IPS-NIHi7 (cell line): ENCODE measurements at regions not wholly inside any gene's neighbourhood (a gene's known extent, or its start where the extent isn't known, plus 50 kb on each side); places are given as distances from the start of the nearest gene placed in this dataset.
"Not testable (repeated sequence)": the region's sequence is repeated elsewhere in the genome, so short reads cannot be mapped to it uniquely, and the experiment has no call there.

Experiments
- DNase-seq: peaks from one replicate; pipeline ENCODE4 v3.0.0; 2012; ENCODE audit warnings: mixed read lengths; ENCODE audit errors: extremely low spot score

DNA sequence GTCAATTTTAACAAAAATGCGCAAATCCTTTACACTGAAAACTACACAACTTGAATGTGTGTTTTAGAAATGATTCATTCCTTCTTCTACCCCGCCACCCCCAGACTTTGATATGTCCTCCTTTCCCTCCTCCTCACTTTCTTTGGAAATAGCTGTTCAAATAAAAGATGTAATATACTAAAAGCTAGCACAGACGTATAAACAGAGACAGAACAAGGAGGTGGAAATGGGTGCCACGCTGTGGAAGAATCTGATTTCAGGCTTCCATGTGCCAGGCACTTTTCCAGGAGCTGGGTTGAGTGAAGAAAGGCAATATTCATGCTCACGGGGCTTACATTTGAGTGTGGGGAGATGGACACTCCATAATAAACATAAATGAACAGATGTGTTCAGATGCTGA is 246.6 kb downstream of the ZNF92 start:
- DNase-seq, result not testable (repeated sequence)

DNA sequence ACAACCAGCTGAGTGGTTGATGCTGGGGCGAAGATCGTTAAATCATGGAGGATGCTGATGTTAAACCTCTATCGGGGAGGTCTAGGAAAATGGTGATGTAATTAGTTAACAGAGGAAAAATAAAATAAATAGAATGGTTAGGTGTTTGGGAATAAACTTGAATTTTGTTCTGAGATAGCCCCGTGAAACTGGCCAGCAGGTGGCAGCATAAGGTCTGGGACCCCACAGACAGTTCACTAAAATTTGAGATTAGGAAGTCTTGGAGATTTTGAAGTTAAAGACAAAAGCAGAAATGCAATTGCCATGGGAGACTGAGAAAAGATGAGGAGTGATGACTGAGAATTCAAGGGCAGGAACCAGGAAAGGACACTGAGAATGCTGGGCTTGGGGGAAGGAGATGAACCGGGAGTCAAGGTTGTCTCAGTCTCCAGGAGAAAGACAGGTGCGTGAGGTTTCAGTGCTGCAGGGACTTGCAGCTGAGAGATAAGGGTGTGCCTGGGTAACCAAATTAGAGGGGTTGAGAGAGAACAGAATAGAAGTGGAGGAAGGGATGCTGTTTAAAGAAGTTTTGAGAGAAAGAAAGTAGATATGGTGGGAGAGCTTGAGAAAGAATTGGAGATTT is 248.0 kb downstream of the ZNF92 start:
- not testable (repeated sequence) for DNase-seq

DNA sequence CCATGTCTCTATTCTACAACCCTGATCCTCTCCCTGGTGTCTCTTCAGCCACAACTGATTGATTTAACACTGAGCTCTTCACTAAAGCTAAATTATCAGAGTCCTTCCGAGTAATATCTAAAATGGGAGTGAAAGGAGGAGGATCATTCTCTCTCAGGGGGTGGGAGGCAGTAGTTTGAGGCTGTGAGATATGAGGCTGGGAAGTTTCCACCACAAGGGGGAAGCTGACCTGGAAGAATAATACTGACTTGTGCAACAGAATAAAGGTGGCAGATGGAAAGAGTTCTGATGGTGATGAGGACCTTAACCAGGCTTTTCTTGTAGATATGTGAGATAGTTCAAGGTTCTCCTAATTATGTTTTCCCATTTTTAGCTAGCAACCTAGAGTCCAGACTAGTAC is 241.6 kb upstream of the VKORC1L1 start:
- not testable (repeated sequence) for DNase-seq

DNA sequence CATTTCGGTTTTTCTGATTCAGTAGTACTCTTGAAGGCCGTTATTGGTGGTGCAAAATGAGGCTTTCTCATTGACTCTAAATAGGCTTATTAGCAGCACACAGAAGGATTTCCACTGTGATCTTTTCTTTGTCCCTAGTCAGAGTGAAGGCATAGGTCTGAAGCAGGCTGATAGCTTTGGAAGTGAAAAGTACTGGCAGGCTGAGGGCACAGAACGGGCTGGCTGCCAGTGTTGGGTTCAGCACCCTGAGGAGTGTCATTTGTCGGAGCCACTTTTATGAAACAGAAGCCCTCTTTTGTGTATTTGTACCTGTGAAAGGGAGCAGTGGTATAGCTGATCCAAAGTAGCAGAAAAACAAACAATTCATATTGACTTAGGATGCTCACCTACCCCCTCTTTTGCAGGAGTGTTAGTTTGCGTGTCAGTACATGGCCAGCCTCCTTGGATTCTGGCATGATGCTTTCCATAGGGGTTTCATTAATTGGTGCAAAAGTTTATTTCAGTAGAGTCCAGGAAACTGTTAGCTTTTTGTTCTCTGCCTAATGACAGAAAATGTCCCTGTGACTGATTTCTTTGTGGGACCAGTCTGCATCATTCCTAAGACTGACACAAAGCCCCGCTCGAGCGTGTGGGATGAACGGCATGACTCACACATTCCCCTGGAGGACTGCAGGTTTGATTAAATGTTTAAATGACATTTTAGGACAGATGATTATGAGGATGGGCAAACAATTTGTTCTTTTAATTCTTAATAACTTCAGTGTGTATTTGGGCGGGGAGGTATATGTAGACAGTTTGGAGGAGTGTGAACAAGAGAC is 239.1 kb upstream of the VKORC1L1 start:
- not testable (repeated sequence) for DNase-seq

DNA sequence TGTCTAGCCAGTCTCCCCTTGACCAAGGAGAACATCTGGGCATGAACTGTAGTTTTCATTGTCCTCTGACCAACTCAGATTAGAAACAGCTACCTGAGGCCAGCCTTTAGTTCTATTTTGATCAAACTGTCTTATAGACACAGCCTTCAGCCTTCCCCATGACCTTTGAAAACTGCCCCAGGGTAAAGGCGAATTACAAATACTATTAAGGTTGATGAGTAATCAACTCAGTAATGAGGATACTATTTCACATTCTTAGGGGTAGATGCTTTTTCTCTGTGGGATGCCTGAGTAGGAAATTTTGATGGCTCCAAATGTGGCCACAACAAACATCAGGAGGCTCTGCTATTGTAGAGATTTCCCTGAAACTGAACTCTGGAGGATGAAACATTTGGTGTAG is 234.0 kb upstream of the VKORC1L1 start:
- not testable (repeated sequence) for DNase-seq

DNA sequence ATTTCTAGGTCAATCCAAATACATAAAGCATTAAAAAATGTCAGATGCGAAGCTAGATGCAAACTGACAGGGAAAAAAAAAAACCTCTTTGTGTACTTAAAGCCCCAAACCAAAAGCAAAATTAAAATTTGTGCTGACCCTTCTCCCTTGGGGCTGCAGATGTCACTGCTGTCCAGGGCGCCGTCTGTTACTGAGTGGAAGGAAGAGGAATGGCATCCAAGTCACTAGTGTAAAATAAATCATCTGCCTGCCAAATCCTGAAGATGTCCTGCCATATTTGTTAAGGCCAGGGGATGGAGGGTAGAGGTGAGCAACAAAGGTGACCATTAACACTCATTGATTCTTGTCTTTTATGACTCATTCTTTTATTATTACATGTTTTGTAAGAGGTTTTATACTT is 233.2 kb upstream of the VKORC1L1 start:
- not testable (repeated sequence) for DNase-seq

DNA sequence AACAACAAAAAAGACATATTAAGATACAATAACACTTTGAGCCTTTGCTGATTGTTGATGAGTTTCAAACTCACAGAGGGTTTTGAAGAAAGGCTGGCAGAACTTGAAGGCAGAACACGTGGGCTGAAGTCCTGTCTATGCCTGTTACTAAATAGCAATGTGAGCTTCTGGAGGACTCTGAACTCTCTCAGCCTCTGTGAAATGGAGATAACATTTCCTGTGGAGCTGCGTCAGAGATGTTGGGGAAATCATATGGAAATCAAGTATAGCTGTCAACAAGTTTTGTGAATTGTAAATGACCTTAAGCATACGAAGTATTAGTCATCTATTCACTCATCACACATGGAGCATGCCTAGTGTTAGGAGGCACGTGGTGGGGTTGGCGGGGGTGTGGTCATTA is 229.4 kb upstream of the VKORC1L1 start:
- not testable (repeated sequence) for DNase-seq

DNA sequence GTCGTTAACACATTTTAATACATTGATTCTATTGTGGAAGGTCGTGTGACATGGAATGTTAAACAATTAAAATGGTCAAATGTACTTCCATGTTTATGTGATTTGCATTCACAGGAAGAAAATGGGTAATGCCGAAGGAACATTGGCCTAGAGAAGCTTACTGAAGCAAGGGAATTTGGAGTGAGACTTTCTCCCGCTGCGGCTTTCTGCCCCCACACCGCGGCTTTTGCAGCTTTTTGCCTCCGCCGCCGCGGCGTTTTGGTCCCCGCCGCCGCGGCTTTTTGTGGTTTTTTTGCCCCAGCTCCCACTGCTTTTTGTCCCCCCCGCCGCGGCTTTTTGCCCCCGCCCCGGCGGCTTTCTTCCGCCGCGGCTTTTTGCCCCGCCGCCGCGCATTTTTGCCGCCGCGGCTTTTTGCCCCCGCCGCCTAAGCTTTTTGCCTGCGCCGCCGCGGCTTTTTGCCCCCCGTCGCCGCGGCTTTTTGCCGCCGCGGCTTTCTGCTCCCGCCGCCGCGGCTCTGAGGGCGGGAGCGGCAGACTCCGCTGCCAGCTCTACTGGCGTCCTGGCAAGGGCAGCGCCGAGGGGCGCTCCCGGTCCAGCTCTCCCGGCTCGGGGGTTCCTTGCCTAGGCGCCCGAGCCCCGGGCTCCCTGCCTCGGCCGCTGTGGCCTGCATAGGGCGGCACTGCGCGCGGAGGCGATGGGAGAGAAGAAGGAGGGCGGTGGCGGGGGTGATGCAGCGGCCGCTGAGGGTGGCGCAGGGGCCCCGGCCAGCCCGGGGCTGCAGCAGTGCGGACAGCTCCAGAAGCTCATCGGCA is 225.5 kb upstream of the VKORC1L1 start:
- not testable (repeated sequence) for DNase-seq

DNA sequence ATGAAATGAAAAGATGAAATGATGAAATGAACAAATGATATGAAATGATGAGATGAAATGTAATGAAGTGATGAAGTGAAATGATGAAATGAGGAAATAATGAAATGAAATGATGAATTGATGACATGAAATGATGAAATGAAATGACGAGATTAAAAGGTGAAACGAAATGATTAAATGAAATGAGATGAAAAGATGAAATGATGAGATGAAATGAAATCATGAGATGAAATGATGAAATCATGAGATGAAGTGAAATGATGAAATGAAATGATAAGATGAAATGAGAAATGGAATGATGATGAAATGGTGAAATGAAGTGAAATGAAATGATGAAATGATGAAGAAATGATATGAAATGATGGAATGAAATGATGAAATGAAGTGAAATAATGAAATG is 221.7 kb upstream of the VKORC1L1 start:
- DNase-seq, result not testable (repeated sequence)

DNA sequence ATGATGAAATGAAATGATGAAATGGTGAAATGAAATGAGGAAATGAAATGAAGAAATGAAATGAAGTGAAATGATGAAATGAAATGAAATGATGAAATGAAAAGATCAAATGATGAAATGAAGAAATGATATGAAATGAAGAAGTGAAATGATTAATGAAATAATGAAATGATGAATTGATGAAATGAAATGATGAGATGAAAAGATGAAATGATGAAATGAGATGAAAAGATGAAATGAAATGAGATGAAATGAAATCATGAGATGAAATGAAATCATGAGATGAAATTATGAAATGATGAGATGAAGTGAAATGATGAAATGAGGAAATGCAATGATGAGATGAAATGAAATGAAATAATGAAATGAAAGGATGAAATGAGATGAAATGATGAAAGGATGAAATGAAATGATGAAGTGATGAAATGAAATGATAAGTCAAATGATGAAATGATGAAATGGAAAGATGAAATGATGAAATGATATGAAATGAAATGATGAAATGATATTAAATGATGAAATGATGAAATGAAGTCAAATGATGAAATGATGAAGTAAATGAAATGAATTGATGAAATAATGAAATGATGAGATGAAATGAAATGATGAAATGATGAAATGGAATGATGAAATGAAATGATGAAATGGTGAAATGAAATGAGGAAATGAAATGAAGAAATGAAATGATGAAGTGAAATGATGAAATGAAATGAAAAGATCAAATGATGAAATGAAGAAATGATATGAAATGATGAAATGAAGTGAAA is 220.9 kb upstream of the VKORC1L1 start:
- not testable (repeated sequence) for DNase-seq

DNA sequence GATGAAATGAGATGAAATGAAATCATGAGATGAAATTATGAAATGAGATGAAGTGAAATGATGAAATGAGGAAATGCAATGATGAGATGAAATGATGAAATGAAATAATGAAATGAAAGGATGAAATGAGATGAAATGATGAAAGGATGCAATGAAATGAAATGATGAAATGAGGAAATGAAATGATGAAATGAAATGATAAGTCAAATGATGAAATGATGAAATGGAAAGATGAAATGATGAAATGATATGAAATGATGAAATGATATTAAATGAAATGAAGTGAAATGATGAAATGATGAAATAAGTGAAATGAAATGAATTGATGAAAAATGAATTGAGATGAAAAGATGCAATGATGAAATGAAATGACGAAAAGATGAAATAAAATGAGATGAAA is 220.2 kb upstream of the VKORC1L1 start:
- DNase-seq, result not testable (repeated sequence)

DNA sequence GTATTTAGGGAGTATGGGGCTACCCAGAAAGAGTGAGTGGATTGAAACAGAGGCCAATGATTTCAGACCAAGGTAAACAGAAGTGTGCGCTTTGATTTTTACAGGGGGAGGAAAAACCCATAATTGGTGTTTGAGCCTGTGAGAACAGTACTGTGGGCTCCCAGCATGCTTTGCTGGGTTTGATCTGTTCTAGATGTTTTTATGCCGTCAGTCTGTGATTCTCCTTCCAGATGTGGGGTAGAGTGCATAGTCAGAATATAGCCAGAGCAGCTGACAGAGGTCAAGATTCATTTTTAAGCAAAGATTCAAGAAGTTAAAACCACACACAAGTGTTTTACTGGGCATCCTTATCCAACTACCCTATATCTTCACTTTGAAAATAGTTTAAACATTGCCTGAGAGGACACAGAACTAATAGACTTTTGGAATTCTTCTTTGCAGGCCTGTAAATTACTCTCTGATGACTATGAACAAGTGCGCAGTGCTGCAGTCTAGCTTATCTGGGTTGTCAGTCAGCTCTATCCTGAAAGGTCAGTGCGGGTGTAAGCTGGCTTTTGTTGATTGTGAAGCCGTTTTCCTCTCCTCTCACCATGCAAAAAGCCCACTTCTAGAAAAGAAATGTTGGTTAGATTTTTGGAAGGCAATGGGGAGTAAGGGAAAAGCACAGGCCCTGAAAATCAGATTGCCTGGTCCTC is 216.2 kb upstream of the VKORC1L1 start:
- not testable (repeated sequence) for DNase-seq

DNA sequence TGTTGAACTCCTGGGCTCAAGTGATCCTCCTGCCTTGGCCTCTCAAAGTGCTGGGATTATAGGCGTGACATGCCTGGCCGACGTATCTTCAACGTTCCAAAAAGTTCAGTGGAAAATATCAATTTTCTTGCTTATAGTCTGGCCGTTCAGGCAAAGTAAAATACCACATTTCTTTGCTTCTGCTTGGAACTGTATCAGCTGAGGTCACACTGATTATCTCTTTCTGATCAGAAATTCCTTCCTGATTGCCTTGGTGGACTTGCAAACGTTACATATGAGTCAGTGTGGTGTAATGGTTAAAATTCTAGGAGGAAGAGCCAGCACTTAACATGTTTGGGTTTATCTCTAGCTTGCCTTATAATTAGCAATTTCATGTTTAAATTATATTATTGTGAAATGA is 189.5 kb upstream of the VKORC1L1 start:
- DNase-seq, result not testable (repeated sequence)

DNA sequence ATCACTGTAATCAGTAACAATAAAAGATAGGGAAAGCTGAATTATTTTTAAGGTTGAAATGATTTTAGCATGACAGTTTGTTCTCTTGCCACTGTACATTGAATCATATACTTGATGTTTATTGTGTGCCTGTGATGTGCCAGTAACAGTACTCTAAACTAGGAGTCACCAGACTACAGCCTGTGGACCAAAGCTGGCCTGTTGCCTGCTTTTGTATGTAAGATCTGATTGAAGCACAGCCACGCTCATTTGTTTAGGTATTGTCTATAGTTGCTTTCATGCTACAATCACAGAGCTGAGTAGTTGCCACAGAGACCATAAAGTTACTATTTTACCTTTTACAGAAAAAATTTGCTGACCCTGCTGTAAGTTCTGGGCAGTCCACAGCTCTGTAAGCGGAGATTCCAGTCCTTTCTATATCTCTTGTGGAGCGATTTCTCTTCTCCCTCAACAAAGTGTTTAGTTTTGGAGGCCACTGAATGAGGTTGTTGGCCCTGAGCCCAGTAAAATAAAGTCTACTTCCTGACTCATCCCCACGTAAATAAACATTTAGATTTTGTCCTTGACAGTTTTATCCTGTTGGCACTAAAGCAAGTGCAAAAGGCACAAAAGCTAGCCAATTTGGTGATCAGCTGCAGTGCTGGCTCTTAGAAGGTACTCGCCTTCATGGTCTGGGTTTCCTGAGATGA is 173.7 kb upstream of the VKORC1L1 start:
- not testable (repeated sequence) for DNase-seq

DNA sequence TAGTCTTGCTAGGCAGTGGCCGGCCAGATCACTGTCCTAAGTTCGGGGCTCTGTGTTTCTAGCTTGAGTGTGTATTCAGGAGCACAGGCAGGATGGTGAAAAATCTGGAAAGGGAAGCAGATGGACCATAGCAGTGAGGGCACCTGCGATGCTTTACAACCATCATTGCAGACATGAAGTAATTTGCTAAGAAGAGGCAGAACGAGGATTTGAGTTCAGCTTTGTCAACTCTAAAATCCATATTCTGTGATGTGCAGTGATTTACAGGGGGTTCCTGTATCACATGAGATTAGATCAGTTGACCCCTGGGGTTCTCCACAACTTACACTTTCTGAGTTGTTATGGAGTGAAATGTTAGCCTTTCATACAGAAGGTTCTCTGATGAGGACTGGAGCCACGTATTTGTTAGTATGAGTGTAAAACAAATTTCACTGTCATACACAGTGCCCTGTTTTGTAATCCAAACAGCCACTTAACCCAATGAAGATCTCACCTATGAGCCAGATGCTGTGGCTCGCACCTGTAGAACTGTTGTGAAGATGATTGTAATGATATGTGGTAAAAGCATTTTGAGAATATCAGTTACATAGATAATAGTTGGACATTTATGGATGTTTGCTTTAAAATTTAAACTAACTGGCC is 173.0 kb upstream of the VKORC1L1 start:
- DNase-seq, result not testable (repeated sequence)

DNA sequence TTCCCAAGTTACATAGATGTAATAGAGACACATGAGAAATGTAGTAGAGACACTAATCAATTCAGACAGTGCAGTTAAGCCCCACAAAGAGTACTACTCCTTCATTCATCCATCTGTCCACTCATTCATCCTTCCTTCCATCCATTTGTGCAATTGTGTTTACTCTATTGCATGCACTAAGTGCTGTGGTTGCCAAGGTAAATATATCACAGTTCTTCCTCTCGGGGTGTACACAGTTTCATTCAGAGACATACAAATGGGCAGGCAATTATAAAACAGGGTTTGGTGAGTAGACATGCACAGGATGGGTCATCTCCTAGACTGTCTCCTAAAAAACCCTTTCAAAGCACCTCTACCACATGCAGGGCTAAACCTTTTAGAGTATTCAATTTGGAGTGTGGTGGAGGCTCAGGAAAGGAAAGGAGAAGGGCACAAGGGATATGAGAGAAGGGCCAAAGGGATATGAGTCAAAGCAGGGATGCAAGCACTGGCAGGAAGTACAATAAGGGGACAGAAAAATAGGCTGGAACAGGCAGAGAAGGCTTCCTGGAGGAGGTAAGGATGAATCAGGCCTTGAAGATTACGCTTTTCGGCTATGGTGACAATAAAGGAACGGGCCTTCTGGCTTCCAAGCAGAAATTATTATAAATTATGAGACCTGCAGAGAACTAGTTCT is 153.6 kb upstream of the VKORC1L1 start:
- DNase-seq, result not testable (repeated sequence)

DNA sequence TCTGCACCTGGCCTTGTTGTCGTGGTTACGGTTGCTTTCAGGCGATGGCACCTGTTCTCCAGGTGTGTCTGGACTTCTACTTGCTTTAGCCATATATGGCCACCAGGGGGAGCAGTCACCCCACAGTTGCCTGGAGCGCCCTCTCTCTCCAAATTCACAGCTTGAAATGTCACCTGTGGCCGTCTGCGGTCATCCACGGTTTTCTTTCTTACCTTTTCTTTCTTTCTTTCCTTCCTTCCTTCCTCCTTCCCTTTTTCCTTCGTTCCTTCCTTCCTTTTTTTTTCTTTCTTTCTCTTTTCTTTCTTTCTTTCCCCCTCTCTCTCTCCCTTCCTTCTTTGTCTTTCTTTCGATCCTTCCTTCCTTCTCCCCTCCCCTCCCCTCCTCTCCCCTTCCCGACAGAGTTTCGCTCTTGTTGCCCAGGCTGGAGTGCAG is 150.5 kb upstream of the VKORC1L1 start:
- peak; percentile 65 for DNase-seq

DNA sequence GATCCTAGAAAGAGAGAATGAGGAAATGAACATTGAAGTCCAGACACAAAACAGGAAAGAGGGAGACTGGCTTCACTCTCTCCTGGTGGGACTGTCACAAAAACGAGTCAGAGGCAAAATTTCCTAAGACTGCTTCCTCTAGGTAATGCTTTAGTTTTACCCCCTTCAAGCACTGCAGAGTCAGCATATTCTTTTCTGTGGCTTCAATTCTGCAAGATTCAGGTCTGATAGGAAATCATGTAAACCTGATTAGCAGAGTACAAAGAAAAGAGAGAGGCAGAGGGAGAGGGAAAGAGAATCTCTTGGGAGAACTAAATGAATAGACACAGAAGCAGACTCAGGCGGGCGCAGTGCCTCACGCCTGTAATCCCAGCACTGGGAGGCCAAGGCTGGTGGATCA is 145.7 kb upstream of the VKORC1L1 start:
- DNase-seq, result not testable (repeated sequence)

DNA sequence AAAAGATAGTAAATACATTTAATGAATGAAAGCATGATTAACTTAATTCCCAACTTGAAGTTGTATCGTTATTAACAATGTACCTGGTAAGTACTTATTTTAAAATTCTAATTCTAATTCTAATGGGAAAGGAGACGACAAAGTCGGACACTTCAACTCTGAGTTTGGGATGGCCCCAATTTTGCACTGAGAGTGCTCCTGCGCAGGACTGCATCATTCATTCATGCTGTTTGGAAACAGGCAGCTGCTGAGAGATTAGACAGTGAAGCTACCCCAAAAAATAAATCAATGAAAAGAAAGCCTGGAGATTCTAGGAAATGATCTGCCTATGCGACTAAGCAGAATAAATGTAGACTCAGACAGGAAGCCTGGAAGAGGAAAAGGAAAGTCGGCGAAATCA is 141.7 kb upstream of the VKORC1L1 start:
- DNase-seq, result no peak
